ENCODE measurements at regions not wholly inside any gene's neighbourhood (a gene's known extent, or its start where the extent isn't known, plus 50 kb on each side); places are given as distances from the start of the nearest gene placed in this dataset.

DNA sequence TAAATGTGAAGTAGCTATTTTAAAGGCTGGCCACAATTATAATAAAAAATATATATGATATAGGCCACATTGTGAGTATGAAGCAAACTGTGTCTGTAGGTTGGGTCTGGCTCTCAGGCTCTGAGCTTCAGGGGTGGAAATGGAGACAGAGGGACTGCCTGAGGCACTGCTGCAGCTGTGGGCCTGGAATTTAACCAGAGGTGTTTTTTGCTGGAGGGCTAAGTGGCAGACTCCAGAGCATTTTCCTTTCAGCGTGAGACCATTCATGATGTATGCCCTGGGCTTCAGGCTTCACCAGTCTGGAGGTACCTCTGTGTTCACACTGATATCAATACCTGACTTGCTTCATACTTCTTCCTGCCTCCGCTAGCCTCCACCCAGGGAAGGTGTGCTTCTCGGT lies 64.9 kb upstream of the IL12B start:
- no peak overlapping the region for H3K9ac ChIP-seq (replicated peaks; ENCODE audit: extremely low read depth, insufficient read depth, low read length)
- H3K9me3 ChIP-seq (replicated peaks; ENCODE audit: control insufficient read depth, insufficient read depth, low read length) = no peaks in the 10 kb centered on the region
- no peak for DNase-seq (ENCODE audit: low read depth, low spot score)
- TF ChIP-seq, protein P1, sequence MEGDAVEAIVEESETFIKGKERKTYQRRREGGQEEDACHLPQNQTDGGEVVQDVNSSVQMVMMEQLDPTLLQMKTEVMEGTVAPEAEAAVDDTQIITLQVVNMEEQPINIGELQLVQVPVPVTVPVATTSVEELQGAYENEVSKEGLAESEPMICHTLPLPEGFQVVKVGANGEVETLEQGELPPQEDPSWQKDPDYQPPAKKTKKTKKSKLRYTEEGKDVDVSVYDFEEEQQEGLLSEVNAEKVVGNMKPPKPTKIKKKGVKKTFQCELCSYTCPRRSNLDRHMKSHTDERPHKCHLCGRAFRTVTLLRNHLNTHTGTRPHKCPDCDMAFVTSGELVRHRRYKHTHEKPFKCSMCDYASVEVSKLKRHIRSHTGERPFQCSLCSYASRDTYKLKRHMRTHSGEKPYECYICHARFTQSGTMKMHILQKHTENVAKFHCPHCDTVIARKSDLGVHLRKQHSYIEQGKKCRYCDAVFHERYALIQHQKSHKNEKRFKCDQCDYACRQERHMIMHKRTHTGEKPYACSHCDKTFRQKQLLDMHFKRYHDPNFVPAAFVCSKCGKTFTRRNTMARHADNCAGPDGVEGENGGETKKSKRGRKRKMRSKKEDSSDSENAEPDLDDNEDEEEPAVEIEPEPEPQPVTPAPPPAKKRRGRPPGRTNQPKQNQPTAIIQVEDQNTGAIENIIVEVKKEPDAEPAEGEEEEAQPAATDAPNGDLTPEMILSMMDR (IDR thresholded peaks at IDR 0.05; ENCODE audit: extremely low read depth in 1 of 2, insufficient read depth in 1 of 2, low read depth in 1 of 2, low read length in 2 of 2) = no peak
- TF ChIP-seq POLR2A (IDR thresholded peaks at IDR 0.05; ENCODE audit: low read depth, low read length) (no peak), MYC (IDR thresholded peaks at IDR 0.05; ENCODE audit: low read depth, low read length) (no peak), POLR2AphosphoS5 (IDR thresholded peaks at IDR 0.05; ENCODE audit: insufficient read depth, low read depth, low read length) (no peak), JUN (IDR thresholded peaks at IDR 0.05; ENCODE audit: borderline replicate concordance, insufficient read depth, insufficient read length, low read depth) (no peak), GATA2 (IDR thresholded peaks at IDR 0.05; ENCODE audit: insufficient read depth, insufficient read length, low read depth, low read length) (no peak), FOS (IDR thresholded peaks at IDR 0.05; ENCODE audit: borderline replicate concordance, insufficient read depth, low read length) (no peak)
- TF ChIP-seq, protein P2, sequence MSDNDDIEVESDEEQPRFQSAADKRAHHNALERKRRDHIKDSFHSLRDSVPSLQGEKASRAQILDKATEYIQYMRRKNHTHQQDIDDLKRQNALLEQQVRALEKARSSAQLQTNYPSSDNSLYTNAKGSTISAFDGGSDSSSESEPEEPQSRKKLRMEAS (IDR thresholded peaks at IDR 0.05; ENCODE audit: insufficient read depth, insufficient read length) = no peak
- CTCF ChIA-PET = no interaction called here
- no peak overlapping the region for H2AFZ ChIP-seq (ENCODE audit: low read depth, low read length)
- H3K4me1 ChIP-seq (ENCODE audit: control insufficient read depth, extremely low read depth, insufficient read depth, low read length) = no peaks in the 10 kb centered on the region
- no peaks in the 10 kb centered on the region for H4K20me1 ChIP-seq (replicated peaks; ENCODE audit: control insufficient read depth, extremely low read depth, insufficient read depth, low read length)
- POLR2A ChIA-PET = no interaction called here
- BruUV-seq (replicated peaks) = no TSS peak
- H3K4me2 ChIP-seq (ENCODE audit: insufficient read depth, low read length) = no peak overlapping the region
- H3K36me3 ChIP-seq (ENCODE audit: control insufficient read depth in 2 of 2, extremely low read depth in 1 of 2, insufficient read depth in 2 of 2, low read length in 2 of 2) = no peaks in the 10 kb centered on the region
- dilution Hi-C loops (cut with MboI; ENCODE audit: extremely low pct_ligation_motif_present, low sequenced_read_pairs) = no loop called here
- H3K9me1 ChIP-seq (replicated peaks; ENCODE audit: control insufficient read depth, extremely low read depth, insufficient read depth, low read length) = no peaks in the 10 kb centered on the region
- H3K4me3 ChIP-seq (replicated peaks in 1 of 3; ENCODE audit: insufficient read depth in 1 of 3, low read depth in 1 of 3, low read length in 3 of 3) = no peak overlapping the region
- no peak for FAIRE-seq
- H3K27me3 ChIP-seq (ENCODE audit: control insufficient read depth in 2 of 2, insufficient read depth in 2 of 2, low read length in 2 of 2) = no peaks in the 10 kb centered on the region
- no peak overlapping the region for H3K27ac ChIP-seq (ENCODE audit: insufficient read depth, low read depth, low read length)
- intact Hi-C loops (cut with micrococcal nuclease) = no loop called here
- H3K79me2 ChIP-seq (ENCODE audit: control insufficient read depth, insufficient read depth, low read length) = no peaks in the 10 kb centered on the region
